Activated CD4-positive, alpha-beta T cell treated with anti-CD3 and anti-CD28 coated beads, Interleukin-2, amount 50 U/mL, for 48 hours (primary cell): ENCODE measurements at regions not wholly inside any gene's neighbourhood (a gene's known extent, or its start where the extent isn't known, plus 50 kb on each side); places are given as distances from the start of the nearest gene placed in this dataset.

Source experiments
- DNase-seq, 2 experiments: peaks; one replicate each; pipeline ENCODE4 v3.0.0-alpha.2; 2020

DNA sequence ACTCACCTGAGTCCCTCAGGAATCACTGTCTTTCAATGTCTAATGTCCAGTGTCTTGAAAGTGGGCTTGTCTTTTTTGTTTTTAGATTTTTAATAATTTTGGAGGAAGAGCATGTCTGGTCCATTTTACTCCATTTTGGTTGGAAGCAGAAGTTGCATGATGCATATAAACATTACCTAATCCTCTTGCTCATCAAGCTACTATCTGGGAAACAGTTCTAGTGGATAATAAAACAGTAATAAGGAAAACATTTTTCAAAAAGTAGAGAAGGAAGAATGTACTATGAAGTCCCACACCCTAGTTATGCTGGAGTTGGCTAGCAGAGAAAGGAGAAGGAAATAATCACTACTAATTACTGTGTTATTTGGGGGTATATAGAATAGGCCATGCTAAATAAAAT lies 263.7 kb downstream of the ETAA1 start:
- DNase-seq = no peak

DNA sequence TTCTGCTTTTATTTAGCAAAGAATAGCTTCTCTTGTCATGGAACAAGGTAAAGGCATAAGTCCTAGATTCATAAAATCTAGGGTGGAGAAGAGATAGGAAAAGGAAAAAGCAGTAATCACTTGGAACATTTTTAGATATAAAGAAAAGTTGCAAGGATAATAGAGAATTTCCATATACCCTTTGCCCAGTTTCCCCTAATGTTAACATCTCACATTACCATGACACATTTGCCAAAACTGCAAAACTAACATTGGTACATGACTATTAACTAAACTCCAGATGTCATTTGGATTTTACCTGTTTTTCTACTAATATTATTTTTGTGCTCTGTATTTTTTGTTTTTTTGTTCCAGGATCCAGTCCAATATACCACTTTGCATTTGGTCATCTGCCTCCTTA lies 265.1 kb downstream of the ETAA1 start:
- DNase-seq = no peak

DNA sequence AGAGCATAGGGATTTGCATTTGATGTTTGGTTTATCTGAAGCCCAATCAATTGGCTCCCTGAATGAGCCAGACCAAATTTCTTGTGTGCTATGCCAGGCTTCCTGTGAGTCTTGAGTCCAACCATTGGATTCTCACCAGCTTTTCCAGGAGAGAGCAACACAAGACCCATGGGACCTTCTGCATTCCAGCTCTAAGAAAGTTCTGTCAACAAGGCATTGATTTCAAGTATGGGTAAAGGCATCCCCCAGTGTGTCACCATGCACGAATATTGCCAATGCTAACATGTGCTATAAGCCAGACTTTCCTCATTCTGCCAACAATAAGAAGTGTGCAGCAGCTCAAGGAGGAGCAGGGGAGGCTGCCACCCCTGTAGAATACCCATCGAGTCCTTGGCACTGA lies 266.6 kb downstream of the ETAA1 start:
- DNase-seq = no peak

GRCh38 chr2:67666386-67667053 lies 269.4 kb downstream of the ETAA1 start:
- DNase-seq = no peak

- no peak for DNase-seq
Observed at GRCh38 chr2:67667054-67667908, 270.1 kb downstream of the ETAA1 start.

DNA sequence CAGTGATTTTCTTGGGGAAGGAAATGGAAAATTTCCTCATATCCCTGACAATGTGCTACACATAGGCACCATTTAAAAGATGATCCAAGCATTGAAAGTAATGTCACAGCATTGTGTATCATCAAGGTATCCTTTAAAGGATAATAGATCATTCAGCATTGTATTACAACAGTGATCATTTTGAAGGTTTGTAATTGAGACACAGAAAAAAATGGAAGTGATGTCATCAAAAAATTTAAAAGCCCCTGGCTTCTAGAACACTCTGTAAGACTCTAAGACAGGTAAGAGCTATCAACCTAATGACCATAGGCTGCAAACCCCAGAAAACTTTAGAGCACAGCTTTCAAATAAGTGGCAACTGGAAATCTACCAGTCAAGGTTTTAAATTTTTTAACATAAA lies 271.4 kb downstream of the ETAA1 start:
- no peak for DNase-seq

- no peak for DNase-seq
Observed at GRCh38 chr2:67669168-67669567, 272.0 kb downstream of the ETAA1 start.

- no peak for DNase-seq
Observed at GRCh38 chr2:67669766-67670165, 272.6 kb downstream of the ETAA1 start.

GRCh38 chr2:67670747-67671183 lies 273.6 kb downstream of the ETAA1 start:
- no peak for DNase-seq

- DNase-seq = no peak
Observed at GRCh38 chr2:67671464-67672450, 274.6 kb downstream of the ETAA1 start.

DNA sequence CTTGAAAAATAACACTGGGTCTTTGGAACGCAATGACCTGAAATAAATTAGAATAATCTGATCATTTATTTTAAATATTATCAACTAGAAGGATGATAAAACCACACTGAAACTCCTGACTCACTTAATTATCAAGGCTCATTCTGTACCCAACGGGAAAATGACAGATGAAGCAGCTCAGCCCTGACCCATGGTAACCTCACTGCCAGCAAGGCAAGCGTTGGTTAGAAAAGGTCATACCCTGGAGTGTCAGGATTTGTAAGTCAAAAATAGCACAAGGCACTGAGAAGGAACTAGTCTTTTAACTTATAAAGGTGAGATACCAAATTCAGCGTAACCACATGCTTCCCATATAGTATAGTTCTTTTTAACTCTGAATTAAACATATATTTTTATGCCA lies 277.5 kb downstream of the ETAA1 start:
- no peak for DNase-seq

GRCh38 chr2:67684991-67685390 lies 287.9 kb downstream of the ETAA1 start:
- DNase-seq = no peak

DNA sequence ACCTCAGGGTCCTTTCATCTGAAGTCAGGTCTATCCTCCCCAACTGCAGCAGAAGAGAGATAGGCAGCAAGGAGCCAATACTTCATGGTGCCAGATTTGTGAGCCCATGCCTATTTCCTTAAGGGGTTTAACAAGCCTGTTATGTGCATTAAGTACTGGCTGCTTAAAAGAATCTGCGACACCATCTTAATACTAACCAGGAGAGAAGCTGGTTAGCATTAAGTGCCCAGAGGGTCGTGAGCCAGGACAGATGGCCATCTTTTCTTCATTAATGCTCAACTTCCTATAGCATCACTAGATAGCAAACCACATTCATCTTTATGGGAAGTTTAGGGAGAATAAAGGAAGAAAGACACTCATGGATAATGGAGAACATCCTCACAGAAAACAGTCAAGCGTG lies 289.1 kb downstream of the ETAA1 start:
- DNase-seq = no peak

DNA sequence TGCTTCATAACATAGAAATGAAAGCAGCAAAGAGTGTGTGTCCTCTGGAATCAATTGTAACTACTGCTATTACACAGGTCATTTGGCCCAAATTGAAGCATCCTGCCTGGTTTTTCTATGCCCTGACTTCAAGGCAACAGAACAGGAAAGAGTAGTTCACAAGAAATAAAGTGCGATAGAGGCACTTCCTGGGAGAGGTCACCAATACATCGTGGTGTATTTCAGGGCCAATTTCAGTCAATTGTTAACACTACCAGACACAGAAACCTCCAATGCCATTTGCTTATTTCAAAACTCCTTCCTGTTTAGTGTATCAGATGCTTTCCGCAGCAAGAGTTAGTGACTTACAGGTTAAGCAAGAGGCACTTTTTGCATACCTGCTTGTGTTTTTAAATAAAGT lies 292.1 kb downstream of the ETAA1 start:
- DNase-seq = no peak

GRCh38 chr2:67689651-67690050 lies 292.5 kb downstream of the ETAA1 start:
- no peak for DNase-seq

GRCh38 chr2:67694445-67694844 lies 297.3 kb downstream of the ETAA1 start:
- no peak for DNase-seq

DNA sequence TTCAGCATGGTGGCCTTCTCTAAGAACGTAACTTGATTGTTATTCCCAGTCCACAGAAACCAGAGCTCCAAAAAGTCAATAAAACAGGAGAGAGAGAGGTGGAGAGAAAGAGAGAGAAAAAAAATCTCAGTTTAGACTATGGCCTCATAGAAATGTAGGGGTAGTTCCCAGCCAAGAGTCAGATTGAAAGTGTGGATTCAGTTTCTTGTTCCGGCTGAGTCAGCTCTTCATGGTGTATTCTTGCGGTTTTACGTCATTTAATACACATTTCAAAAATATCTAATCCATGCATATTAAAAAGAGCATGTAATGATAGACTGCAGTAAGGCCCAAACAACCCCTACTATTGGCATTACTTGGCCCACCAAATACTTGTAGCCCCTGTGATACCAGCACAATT lies 303.9 kb downstream of the ETAA1 start:
- DNase-seq = no peak

DNA sequence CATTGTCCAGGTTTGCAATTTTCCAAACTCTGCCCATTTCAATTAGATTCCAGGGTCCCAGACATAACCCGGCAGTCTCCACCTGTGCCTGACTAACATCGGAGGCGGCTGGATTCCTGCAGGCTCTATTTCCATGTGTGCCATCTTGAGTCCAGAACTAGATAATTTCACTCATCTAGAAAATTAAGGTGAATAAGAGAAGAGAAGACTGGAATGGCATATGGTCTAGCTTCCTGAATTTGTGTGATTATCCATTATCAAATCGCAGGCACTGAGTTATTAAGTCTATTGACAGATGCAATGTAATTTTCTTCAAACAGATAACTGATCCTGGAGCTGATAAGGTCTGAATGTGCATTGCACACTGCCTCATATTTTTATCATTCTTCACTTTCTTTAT lies 305.2 kb downstream of the ETAA1 start:
- no peak for DNase-seq

- no peak for DNase-seq
Observed at GRCh38 chr2:67702937-67703336, 305.8 kb downstream of the ETAA1 start.

DNA sequence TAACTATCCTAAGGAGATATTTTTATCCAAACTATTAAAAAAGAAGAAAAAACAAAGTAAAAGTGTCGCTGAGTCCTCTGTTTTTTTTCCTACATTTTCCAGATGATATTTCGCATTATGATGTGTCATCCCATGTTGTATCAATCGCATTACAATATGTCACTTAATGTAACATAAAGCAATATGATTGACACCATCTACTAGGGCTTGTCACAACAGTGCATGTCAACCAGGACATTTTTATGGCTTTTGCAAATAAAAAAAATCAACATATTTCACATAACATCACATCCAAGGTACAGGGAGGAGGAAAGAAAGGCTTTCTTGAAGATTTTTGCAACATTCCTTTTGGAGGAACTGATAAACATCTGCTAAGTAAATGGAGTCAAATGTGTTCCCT lies 308.9 kb downstream of the ETAA1 start:
- DNase-seq = no peak

- no peak for DNase-seq
Observed at GRCh38 chr2:67707896-67708295, 310.8 kb downstream of the ETAA1 start.

GRCh38 chr2:67709835-67710234 lies 312.7 kb downstream of the ETAA1 start:
- no peak for DNase-seq

GRCh38 chr2:67712484-67712883 lies 315.4 kb downstream of the ETAA1 start:
- no peak for DNase-seq
